ENCODE measurements at regions not wholly inside any gene's neighbourhood (a gene's known extent, or its start where the extent isn't known, plus 50 kb on each side); places are given as distances from the start of the nearest gene placed in this dataset.

- no peak for TF ChIP-seq ZNF274 (IDR thresholded peaks at IDR 0.05; ENCODE audit: borderline replicate concordance, extremely low read depth, low read length)
- TF ChIP-seq BRCA1 (IDR thresholded peaks at IDR 0.05; ENCODE audit: low read depth, low read length): no peak
- TF ChIP-seq CEBPB (IDR thresholded peaks at IDR 0.05; ENCODE audit: low read depth, low read length): no peak
- no peak for TF ChIP-seq JUN (IDR thresholded peaks at IDR 0.05; ENCODE audit: low read depth, low read length)
- no peak for TF ChIP-seq ATF3 (IDR thresholded peaks at IDR 0.05; ENCODE audit: insufficient read depth, low read depth, low read length)
- no peak for TF ChIP-seq SRF (IDR thresholded peaks at IDR 0.05; ENCODE audit: low read depth, low read length)
- TF ChIP-seq CHD2 (IDR thresholded peaks at IDR 0.05; ENCODE audit: low read length): no peak
- TF ChIP-seq RFX5 (IDR thresholded peaks at IDR 0.05; ENCODE audit: borderline replicate concordance, low read depth, low read length): no peak
- TF ChIP-seq TEAD4 (IDR thresholded peaks at IDR 0.05; ENCODE audit: low read depth, low read length): peak; percentile 83
- no peak for TF ChIP-seq POLR2A (IDR thresholded peaks at IDR 0.05; ENCODE audit: control extremely low read depth in 1 of 2, low read depth in 2 of 2, low read length in 2 of 2)
Measured at GRCh38 chr4:41339812-41340809, 83.4 kb downstream of the UCHL1 start (continued).
